ENCODE measurements at regions not wholly inside any gene's neighbourhood (a gene's known extent, or its start where the extent isn't known, plus 50 kb on each side); places are given as distances from the start of the nearest gene placed in this dataset.
"Not testable (repeated sequence)": the region's sequence is repeated elsewhere in the genome, so short reads cannot be mapped to it uniquely, and the experiment has no call there.

GRCh38 chr18:52168131-52168530, 171.9 kb upstream of the DCC start:
- not testable (repeated sequence) for TF ChIP-seq SP1 (IDR thresholded peaks at IDR 0.05; ENCODE audit: low read depth); ELF1 (IDR thresholded peaks at IDR 0.05; ENCODE audit: borderline replicate concordance, low read depth); POLR2A (IDR thresholded peaks at IDR 0.05; ENCODE audit: borderline replicate concordance, extremely low read depth, insufficient read depth, insufficient read length); POLR2AphosphoS5 (IDR thresholded peaks at IDR 0.05; ENCODE audit: low read depth, low read length); REST (IDR thresholded peaks at IDR 0.05; ENCODE audit: low read depth)

Data from HCT116 (cell line).